HPDE6-E6E7 (cell line): ENCODE measurements at regions not wholly inside any gene's neighbourhood (a gene's known extent, or its start where the extent isn't known, plus 50 kb on each side); places are given as distances from the start of the nearest gene placed in this dataset.
"Not testable (repeated sequence)": the region's sequence is repeated elsewhere in the genome, so short reads cannot be mapped to it uniquely, and the experiment has no call there.

ENCODE experiments used
- DNase-seq: peaks from one replicate; pipeline ENCODE4 v3.0.0; 2011; ENCODE audit warnings: missing footprints; ENCODE audit errors: extremely low spot score

DNA sequence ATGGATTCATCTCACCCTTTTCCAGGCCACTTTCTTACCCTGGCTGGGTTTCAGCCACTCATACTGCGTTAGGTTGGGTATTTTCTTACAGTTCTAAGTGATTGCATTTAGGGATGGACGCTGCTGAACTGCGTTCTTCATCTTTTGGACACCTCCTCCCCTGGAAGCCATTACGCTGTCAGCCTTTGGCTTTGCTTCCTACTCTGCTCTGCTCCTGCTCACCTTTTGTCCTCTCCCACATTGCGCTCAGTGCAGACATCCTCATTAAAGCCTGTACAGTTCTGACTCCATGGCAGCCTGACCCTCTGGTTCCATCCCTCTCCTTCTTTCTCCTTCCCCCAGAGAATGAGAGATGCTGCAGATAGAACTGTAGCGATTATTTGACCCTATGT is 108.9 kb downstream of the SRGAP2 start:
- not testable (repeated sequence) for DNase-seq

- DNase-seq: not testable (repeated sequence)
These were observed 111.8 kb downstream of the SRGAP2 start for GRCh38 chr1:206314951-206315636.

- not testable (repeated sequence) for DNase-seq
These were observed 113.6 kb downstream of the SRGAP2 start for GRCh38 chr1:206316901-206317300.

DNA sequence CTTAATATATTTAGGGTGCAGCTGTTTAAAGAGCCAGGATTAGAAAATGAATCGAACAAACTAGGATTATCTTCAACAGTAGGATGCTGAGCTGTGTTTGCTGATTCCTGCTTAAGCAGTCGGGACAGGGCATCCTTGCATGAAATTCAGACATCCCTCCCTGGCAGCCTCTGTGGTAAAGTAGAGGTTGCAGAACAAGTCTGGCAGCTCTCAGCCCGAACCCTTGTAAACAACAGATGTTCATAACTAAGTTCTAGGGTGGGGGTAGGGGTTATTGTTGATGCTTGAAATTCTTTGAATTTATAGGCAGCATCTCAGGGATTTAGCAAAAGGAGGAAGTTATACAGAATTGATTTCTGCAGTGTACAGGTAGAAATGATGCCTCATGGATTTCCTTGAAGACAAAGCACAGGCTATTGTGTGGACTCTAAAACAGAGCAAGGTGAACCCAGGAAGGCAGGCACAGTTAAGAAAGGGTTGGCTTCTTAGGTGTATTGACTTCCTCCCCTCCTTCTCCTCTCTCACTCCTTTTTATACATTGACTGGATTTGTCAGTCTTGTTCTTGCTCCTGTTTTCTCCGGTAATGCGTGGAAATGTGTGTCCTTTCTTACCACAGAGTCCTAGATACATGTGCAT is 114.7 kb downstream of the SRGAP2 start:
- not testable (repeated sequence) for DNase-seq

DNA sequence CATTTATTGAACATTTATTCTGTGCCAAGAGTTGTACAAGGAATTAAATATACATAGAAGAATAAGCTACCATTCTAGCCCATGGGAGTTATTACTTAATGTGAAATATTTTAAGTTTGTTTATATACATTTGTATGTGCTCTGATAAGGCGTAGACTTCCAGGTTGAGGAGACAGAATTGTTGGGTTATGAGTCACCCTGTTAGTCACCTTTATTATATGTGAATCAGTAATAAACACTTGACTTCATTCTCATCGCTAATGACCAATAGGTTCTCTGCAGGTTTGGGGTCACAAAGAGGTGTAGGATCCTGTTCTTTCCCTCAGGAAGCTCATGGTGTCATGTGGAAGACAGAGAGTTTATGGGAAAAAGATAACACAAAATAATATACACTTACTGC is 116.9 kb downstream of the SRGAP2 start:
- not testable (repeated sequence) for DNase-seq

- not testable (repeated sequence) for DNase-seq
These were observed 123.0 kb downstream of the SRGAP2 start for GRCh38 chr1:206326159-206326939.

DNA sequence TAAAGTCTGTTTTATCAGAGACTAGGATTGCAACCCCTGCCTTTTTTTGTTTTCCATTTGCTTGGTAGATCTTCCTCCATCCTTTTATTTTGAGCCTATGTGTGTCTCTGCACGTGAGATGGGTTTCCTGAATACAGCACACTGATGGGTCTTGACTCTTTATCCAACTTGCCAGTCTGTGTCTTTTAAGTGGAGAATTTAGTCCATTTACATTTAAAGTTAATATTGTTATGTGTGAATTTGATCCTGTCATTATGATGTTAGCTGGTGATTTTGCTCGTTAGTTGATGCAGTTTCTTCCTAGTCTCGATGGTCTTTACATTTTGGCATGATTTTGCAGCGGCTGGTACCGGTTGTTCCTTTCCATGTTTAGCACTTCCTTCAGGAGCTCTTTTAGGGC is 128.3 kb downstream of the SRGAP2 start:
- DNase-seq: not testable (repeated sequence)

GRCh38 chr1:206333316-206333715 is 130.0 kb downstream of the SRGAP2 start:
- DNase-seq: not testable (repeated sequence)

DNA sequence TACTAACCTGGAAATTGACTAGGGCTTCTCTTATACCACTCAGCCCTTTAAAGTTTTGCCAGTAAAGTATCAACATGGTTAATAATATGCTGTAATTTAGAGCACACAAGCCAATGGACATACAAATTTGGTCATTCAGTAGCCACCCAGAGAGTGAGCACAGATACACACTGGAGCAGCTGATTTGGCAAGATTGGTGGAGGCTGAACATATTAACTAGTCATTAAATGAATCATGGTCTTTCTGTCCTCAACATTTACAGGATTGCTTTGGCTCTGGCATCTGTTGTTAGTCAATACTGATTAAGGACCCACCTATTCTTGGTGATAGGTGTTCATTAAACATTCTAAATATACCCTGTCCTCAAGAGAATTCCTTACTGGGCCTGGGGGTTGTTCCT is 130.6 kb downstream of the SRGAP2 start:
- DNase-seq: not testable (repeated sequence)

GRCh38 chr1:206334481-206334880 is 131.1 kb downstream of the SRGAP2 start:
- DNase-seq: not testable (repeated sequence)

DNA sequence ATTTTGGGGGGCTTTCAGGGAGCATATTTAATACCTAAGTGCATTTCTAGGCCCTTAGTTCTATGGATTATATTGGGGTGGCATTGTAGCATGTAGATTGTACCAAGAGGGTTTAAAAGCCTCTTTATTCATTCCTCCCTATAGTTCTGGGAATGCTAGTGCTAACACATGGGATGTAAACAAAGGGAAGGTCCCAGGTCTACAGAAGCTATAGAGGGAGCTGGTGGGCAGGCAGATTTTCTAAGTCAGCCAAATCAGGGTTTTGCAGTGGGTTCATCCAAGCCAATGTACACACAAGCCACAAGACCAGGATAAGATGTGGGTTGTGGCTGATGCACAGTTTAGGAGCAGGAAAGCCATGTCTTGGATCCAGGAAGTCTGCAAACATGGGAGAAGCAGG is 131.8 kb downstream of the SRGAP2 start:
- not testable (repeated sequence) for DNase-seq

GRCh38 chr1:206335875-206336846 is 132.8 kb downstream of the SRGAP2 start:
- DNase-seq: not testable (repeated sequence)

DNA sequence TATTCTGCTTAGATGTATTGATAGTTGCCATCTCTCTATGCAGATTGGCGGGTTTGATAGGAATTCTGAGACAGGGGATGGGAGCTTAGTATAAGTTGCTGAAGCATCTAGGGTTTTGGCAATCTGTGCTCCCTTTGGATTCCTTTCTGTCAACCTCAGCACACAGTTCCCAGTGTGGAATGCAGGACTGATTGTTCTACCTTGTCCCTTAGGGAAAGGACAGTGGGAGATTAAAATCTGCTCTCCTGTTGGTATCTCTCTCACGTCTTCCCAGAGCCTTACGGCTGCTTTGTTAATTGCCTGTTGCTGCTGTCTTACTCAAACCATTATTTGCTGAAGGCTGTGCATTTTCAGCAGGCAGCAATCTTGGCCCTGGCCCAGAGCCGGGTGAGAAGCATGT is 133.3 kb upstream of the IKBKE start:
- DNase-seq: not testable (repeated sequence)

DNA sequence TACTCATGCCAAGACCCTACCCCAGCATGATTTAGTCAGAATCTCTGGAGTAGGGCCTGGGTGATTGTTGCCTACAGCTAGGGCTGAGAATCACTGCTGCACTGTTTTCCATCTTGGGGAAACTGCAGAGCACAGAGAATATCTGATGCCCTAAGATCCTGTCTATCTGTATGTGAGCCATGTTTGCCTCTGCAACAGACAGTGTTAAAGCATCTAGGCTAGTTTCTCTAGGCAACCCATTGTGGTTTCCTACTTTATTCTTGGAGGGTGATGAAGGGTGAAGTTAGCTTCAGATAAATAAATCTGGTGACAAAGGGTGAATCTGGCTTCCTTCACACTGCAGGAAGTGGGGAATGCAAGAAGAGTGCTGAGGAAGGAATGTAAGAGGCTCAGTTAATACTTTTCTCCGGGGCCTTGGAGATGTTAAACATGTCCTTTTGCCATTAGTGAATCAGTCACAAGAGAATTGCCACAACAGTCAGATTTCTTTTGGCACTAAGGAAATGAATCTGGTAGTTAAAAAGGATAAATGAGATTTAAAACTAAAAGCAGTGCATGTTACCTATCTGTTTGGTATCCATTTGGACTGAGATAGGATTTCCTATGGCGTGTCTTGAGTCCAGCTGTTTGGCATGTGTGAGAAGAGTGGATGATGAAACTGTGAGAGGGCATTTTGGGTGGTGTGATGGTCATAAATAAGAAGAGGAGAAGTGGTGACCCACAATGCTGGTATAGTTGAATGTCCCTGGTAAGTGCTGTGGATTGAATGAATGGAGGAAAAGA is 119.6 kb upstream of the IKBKE start:
- not testable (repeated sequence) for DNase-seq

DNA sequence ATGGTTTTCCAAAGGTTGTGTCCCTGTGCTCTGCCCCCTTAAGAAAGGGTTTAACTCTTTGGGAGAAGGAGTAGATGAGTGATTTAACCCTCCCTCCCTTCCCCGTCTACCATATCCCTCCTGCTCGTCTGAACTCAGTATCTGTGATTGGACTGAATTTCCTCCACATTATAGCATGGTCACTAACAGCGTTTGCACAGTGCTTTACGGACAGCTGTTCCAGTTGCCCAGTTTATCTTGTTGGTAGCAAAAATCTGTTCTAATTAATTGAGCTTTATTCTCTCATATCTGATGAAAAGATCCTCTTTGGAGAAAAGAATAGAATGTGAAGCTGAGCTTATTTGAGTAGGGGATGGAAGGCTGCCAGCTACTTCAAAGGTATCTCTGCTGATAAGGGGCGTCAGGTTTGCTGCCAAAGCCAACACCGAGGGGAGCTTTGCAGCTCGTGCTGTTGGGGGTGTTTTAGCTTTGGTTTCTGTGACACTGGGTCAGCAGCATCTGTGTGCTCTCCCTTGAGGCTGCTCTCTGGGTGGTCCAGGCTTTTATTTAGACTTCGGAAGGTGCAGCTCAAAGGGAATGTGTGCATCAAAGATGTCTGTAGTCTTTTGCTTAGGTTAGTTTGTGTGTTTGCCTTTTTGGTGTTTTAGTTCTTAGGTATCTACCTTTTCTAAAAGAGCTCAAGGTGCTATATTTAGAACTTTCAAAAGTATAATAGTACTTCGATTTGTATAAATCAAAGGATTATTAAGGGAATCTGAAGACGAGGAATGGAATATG is 118.8 kb upstream of the IKBKE start:
- DNase-seq: not testable (repeated sequence)

GRCh38 chr1:206356310-206356709 is 114.0 kb upstream of the IKBKE start:
- not testable (repeated sequence) for DNase-seq

DNA sequence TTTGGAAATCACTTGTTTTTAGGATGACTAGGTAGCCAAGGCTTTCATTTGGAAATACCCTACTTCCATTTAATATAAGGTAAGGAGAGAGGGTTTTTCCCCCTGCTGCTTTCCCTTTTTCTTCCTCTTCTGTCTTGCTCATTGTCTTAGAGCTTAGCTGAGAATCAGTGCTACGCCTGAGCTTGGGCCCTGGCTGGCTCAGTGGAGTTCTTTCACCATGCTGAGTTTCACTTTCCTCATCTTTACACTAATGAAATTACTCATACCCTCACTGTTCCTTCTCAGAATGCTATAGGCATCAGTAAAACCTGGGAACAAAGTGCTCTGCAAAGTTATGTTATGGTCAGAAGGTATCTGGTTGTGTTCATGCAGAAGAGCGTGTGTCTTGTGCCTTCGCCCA is 112.3 kb upstream of the IKBKE start:
- DNase-seq: not testable (repeated sequence)

DNA sequence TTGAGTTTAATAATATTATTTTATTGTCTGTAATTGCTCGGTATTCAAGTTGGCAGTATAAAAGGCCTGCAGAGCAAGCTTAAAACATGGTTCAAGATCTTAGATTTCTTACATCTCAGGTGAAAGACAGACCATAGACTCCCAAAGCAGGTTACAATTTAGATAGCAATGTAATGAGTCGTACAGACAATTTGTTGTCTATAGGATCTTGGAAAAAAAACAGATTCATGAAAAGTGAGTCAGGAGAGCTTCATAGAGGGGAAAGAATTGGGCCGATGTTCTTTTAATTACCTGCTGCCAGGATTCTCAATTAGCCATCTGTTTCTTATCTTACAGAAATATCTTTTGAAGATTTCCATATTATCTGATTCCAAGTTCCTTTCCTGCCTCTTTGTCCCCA is 111.5 kb upstream of the IKBKE start:
- not testable (repeated sequence) for DNase-seq

GRCh38 chr1:206359377-206359776 is 110.9 kb upstream of the IKBKE start:
- DNase-seq: not testable (repeated sequence)
